22Rv1 (cell line): ENCODE measurements at regions not wholly inside any gene's neighbourhood (a gene's known extent, or its start where the extent isn't known, plus 50 kb on each side); places are given as distances from the start of the nearest gene placed in this dataset.
"Not testable (repeated sequence)": the region's sequence is repeated elsewhere in the genome, so short reads cannot be mapped to it uniquely, and the experiment has no call there.

Source experiments
- H3K27ac ChIP-seq: fragments of 450-650 bp; 2 replicates; pipeline ENCODE4 v1.5.1; 2017
- CTCF ChIP-seq: fragments of 450-650 bp; IDR thresholded peaks from 2 replicates; pipeline ENCODE4 v1.5.1; 2017; ENCODE audit warnings: mild to moderate bottlenecking
- ZFX ChIP-seq: fragments of 450-650 bp; IDR thresholded peaks from 2 replicates; pipeline ENCODE4 v1.6.1; 2017; ENCODE audit warnings: antibody characterized with exemption, borderline replicate concordance

GRCh38 chr16:50448522-50448921 lies 79.7 kb upstream of the BRD7 start:
- no peak overlapping the region for H3K27ac ChIP-seq
- TF ChIP-seq CTCF = no peak
- no peak for TF ChIP-seq ZFX

- H3K27ac ChIP-seq = not testable (repeated sequence)
Observed at GRCh38 chr16:50447386-50447785, 78.6 kb upstream of the BRD7 start.

- no peak overlapping the region for H3K27ac ChIP-seq
- TF ChIP-seq CTCF (no peak), ZFX (no peak)
Observed at GRCh38 chr16:50446861-50447260, 78.1 kb upstream of the BRD7 start.

- no peak overlapping the region for H3K27ac ChIP-seq
- TF ChIP-seq CTCF (no peak), ZFX (no peak)
Observed at GRCh38 chr16:50445621-50446555, 77.1 kb upstream of the BRD7 start.

- TF ChIP-seq ZFX = no peak
- no peak for TF ChIP-seq CTCF
- H3K27ac ChIP-seq = no peak overlapping the region
Observed at GRCh38 chr16:50444526-50444925, 75.7 kb upstream of the BRD7 start.

GRCh38 chr16:50442221-50442620 lies 73.4 kb upstream of the BRD7 start:
- no peak for TF ChIP-seq CTCF
- no peak for TF ChIP-seq ZFX
- H3K27ac ChIP-seq = no peak overlapping the region

GRCh38 chr16:50441486-50442157 lies 72.8 kb upstream of the BRD7 start:
- no peak for TF ChIP-seq ZFX
- no peak for TF ChIP-seq CTCF
- H3K27ac ChIP-seq = no peak overlapping the region
